ENCODE measurements at regions not wholly inside any gene's neighbourhood (a gene's known extent, or its start where the extent isn't known, plus 50 kb on each side); places are given as distances from the start of the nearest gene placed in this dataset.

DNA sequence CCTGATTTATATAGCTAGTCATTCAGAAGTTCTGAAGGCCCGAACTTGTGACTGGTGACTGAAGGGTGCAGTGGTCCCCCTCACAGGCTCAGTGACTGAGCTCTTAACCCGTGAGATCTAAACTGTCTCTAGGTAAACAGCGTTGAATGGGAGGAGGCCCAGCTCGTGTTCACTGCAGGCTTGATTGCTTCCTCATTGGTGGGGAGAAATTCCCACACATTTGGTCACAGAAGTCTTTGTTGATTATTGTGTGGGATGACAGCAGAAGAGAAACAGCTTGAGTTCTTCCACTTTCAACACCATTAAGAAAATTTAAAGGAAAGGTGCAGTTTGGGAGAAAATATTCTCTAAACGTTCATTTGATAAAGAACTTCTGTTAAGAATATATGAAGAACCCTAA lies 1178.0 kb downstream of the UQCRFS1 start:
- H3K9ac ChIP-seq (ENCODE audit: low read depth, low read length, poor library complexity, severe bottlenecking) = no peak overlapping the region
- no peaks in the 10 kb centered on the region for H3K4me1 ChIP-seq (ENCODE audit: insufficient read depth, low read length, poor library complexity, severe bottlenecking)
- H3K9me2 ChIP-seq (replicated peaks; ENCODE audit: low read depth, low read length) = no peaks in the 10 kb centered on the region
- H4K20me1 ChIP-seq (ENCODE audit: insufficient read depth, low read length, poor library complexity, severe bottlenecking) = no peaks in the 10 kb centered on the region
- H2AFZ ChIP-seq (ENCODE audit: low read length) = no peak overlapping the region
- H3K9me3 ChIP-seq (ENCODE audit: insufficient read depth, low read depth, low read length) = no peaks in the 10 kb centered on the region; the same call in 1 of the 2 replicates
- H3K36me3 ChIP-seq (ENCODE audit: insufficient read depth, low read length) = no peaks in the 10 kb centered on the region
- no peaks in the 10 kb centered on the region for H3K27me3 ChIP-seq (ENCODE audit: insufficient read depth, low read length, poor library complexity, severe bottlenecking)
- no peaks in the 10 kb centered on the region for H3K79me2 ChIP-seq (ENCODE audit: insufficient read depth, low read length)
- no peak for TF ChIP-seq EZH2phosphoT487 (IDR thresholded peaks at IDR 0.05; ENCODE audit: borderline replicate concordance)
- TF ChIP-seq, protein P1, sequence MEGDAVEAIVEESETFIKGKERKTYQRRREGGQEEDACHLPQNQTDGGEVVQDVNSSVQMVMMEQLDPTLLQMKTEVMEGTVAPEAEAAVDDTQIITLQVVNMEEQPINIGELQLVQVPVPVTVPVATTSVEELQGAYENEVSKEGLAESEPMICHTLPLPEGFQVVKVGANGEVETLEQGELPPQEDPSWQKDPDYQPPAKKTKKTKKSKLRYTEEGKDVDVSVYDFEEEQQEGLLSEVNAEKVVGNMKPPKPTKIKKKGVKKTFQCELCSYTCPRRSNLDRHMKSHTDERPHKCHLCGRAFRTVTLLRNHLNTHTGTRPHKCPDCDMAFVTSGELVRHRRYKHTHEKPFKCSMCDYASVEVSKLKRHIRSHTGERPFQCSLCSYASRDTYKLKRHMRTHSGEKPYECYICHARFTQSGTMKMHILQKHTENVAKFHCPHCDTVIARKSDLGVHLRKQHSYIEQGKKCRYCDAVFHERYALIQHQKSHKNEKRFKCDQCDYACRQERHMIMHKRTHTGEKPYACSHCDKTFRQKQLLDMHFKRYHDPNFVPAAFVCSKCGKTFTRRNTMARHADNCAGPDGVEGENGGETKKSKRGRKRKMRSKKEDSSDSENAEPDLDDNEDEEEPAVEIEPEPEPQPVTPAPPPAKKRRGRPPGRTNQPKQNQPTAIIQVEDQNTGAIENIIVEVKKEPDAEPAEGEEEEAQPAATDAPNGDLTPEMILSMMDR (conservative IDR thresholded peaks at IDR 0.05; ENCODE audit: low read length) = no peak
- no peaks in the 10 kb centered on the region for H3F3A ChIP-seq (ENCODE audit: low read depth)
- no peak overlapping the region for H3K4me2 ChIP-seq (ENCODE audit: low read depth, low read length, poor library complexity, severe bottlenecking)
- no peak overlapping the region for H3K4me3 ChIP-seq (ENCODE audit: low read length, poor library complexity, severe bottlenecking)

DNA sequence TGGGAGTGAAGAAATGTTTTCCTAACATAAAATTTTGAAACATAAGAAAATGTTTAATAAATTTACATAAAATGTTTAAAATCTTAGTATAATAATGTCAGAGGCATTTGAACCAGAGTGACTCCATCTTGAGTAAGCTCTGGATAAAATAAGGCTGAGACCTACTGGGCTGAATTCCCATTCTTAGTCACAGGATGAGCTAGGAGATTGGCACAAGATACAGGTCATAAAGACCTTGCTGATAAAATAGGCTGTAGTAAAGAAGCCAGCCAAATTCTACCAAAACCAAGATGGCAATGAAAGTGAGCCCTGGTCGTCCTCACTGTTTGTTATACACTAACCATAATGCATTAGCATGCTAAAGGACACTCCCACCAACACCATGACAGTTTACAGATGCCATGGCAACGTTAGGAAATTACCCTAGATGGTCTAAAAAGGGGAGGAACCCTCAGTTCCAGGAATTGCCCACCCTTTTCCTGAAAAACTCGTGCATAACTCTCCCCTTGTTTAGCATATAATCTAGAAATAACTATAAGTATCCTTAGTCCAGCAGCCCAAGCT lies 1184.0 kb downstream of the UQCRFS1 start:
- Histone ChIP-seq H2AFZ (ENCODE audit: low read length) (no peak overlapping the region), H3K9me2 (replicated peaks; ENCODE audit: low read depth, low read length) (no peaks in the 10 kb centered on the region), H3K27me3 (ENCODE audit: insufficient read depth, low read length, poor library complexity, severe bottlenecking) (no peaks in the 10 kb centered on the region), H3K4me2 (ENCODE audit: low read depth, low read length, poor library complexity, severe bottlenecking) (no peak overlapping the region), H3K9me3 (ENCODE audit: insufficient read depth, low read depth, low read length) (no peaks in the 10 kb centered on the region), H4K20me1 (ENCODE audit: insufficient read depth, low read length, poor library complexity, severe bottlenecking) (no peaks in the 10 kb centered on the region), H3F3A (ENCODE audit: low read depth) (no peaks in the 10 kb centered on the region), H3K4me1 (ENCODE audit: insufficient read depth, low read length, poor library complexity, severe bottlenecking) (no peaks in the 10 kb centered on the region), H3K9ac (ENCODE audit: low read depth, low read length, poor library complexity, severe bottlenecking) (no peak overlapping the region), H3K79me2 (ENCODE audit: insufficient read depth, low read length) (no peaks in the 10 kb centered on the region), H3K4me3 (ENCODE audit: low read length, poor library complexity, severe bottlenecking) (no peak overlapping the region), H3K36me3 (ENCODE audit: insufficient read depth, low read length) (no peaks in the 10 kb centered on the region)
- TF ChIP-seq EZH2phosphoT487 (IDR thresholded peaks at IDR 0.05; ENCODE audit: borderline replicate concordance) = no peak
- TF ChIP-seq, protein P1 (conservative IDR thresholded peaks at IDR 0.05; ENCODE audit: low read length) = no peak

DNA sequence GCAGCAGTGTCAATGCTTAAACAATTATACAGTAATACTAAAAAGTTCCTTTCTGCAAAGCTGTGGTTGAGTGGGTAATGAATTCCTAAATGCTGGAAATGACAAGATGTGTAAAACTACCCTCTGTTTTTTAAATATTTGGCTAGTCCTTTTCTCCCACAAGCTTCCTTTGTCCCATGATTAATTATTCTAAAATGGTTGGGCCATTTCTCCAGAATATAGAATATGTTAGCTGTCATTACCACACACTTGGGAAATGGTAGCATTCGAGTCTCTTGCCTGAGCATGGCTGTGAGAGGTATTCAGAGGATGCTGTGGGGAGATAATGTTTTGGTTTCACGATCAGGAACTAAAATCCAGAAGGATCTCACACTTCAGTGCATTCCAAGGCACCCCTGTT lies 1185.8 kb downstream of the UQCRFS1 start:
- Histone ChIP-seq H3K4me2 (ENCODE audit: low read depth, low read length, poor library complexity, severe bottlenecking) (no peak overlapping the region), H2AFZ (ENCODE audit: low read length) (no peak overlapping the region), H3K9me2 (replicated peaks; ENCODE audit: low read depth, low read length) (no peaks in the 10 kb centered on the region), H3K9ac (ENCODE audit: low read depth, low read length, poor library complexity, severe bottlenecking) (no peak overlapping the region), H3K79me2 (ENCODE audit: insufficient read depth, low read length) (no peaks in the 10 kb centered on the region), H3F3A (ENCODE audit: low read depth) (no peaks in the 10 kb centered on the region), H3K27me3 (ENCODE audit: insufficient read depth, low read length, poor library complexity, severe bottlenecking) (no peaks in the 10 kb centered on the region), H3K4me1 (ENCODE audit: insufficient read depth, low read length, poor library complexity, severe bottlenecking) (no peaks in the 10 kb centered on the region), H3K9me3 (ENCODE audit: insufficient read depth, low read depth, low read length) (no peaks in the 10 kb centered on the region), H3K4me3 (ENCODE audit: low read length, poor library complexity, severe bottlenecking) (no peak overlapping the region), H4K20me1 (ENCODE audit: insufficient read depth, low read length, poor library complexity, severe bottlenecking) (no peaks in the 10 kb centered on the region), H3K36me3 (ENCODE audit: insufficient read depth, low read length) (no peaks in the 10 kb centered on the region)
- TF ChIP-seq, protein P1 (conservative IDR thresholded peaks at IDR 0.05; ENCODE audit: low read length) = no peak
- TF ChIP-seq EZH2phosphoT487 (IDR thresholded peaks at IDR 0.05; ENCODE audit: borderline replicate concordance) = no peak

Data from Loucy (cell line).